Activated CD8-positive, alpha-beta T cell treated with anti-CD3 and anti-CD28 coated beads, Interleukin-2, amount 10 ng/mL, durations not matched to agents 7 days and 5 days (primary cell): ENCODE measurements at regions not wholly inside any gene's neighbourhood (a gene's known extent, or its start where the extent isn't known, plus 50 kb on each side); places are given as distances from the start of the nearest gene placed in this dataset.

Experiments used
- ATAC-seq: fragments of 150-1000 bp; cut with Tn5 transposase; one replicate; pipeline ENCODE4 v1.10.0; 2021; ENCODE audit warnings: moderate library complexity
- CTCF ChIA-PET: fragments of 350-600 bp; sonication (Branson Sonifier 250); formaldehyde crosslinking; loops from one replicate; lab custom pipeline; 2021; ENCODE audit warnings: antibody characterized with exemption; lab: Charles Lee
- POLR2A ChIA-PET: fragments of 350-600 bp; sonication (Branson Sonifier 250); formaldehyde crosslinking; loops from one replicate; lab custom pipeline; 2021; ENCODE audit warnings: antibody characterized with exemption; lab: Charles Lee
- DNase-seq: peaks from one replicate; pipeline ENCODE4 v3.0.0-alpha.2; 2020
- H3K27ac Mint-ChIP-seq: one replicate; pipeline ENCODE4 v1.8.0; 2021; ENCODE audit warnings: mild to moderate bottlenecking, mixed read lengths
- H3K27me3 Mint-ChIP-seq: one replicate; pipeline ENCODE4 v1.8.0; 2021; ENCODE audit warnings: low read depth, mixed read lengths
- H3K36me3 Mint-ChIP-seq: one replicate; pipeline ENCODE4 v1.8.0; 2021; ENCODE audit warnings: low read depth, mixed read lengths
- H3K4me1 Mint-ChIP-seq: one replicate; pipeline ENCODE4 v1.8.0; 2021; ENCODE audit warnings: low read depth, mixed read lengths
- H3K4me3 Mint-ChIP-seq: one replicate; pipeline ENCODE4 v1.8.0; 2021; ENCODE audit warnings: mild to moderate bottlenecking, mixed read lengths
- H3K9me3 Mint-ChIP-seq: one replicate; pipeline ENCODE4 v1.8.0; 2022; ENCODE audit warnings: mixed read lengths; ENCODE audit not compliant: insufficient read depth

GRCh38 chr4:19285146-19285545 is 966.6 kb upstream of the SLIT2 start:
- ChIA-PET POLR2A (no interaction called here), CTCF (no interaction called here)
- no peaks in the 10 kb centered on the region for H3K4me1 Mint-ChIP-seq
- peaks cover 18% of the 10 kb centered on the region for H3K9me3 Mint-ChIP-seq
- H3K27ac Mint-ChIP-seq = no peak overlapping the region
- no peaks in the 10 kb centered on the region for H3K27me3 Mint-ChIP-seq
- H3K4me3 Mint-ChIP-seq = no peak overlapping the region
- ATAC-seq = no peak
- H3K36me3 Mint-ChIP-seq = no peaks in the 10 kb centered on the region
- no peak for DNase-seq

- no peak for ATAC-seq
- POLR2A ChIA-PET = no interaction called here
- Mint-ChIP-seq H3K4me3 (no peak overlapping the region), H3K9me3 (peaks cover 21% of the 10 kb centered on the region), H3K27me3 (no peaks in the 10 kb centered on the region), H3K4me1 (no peaks in the 10 kb centered on the region), H3K36me3 (no peaks in the 10 kb centered on the region), H3K27ac (no peak overlapping the region)
- DNase-seq = no peak
- CTCF ChIA-PET = no interaction called here
Observed at GRCh38 chr4:19278665-19279064, 973.0 kb upstream of the SLIT2 start.

- no peak overlapping the region for H3K4me3 Mint-ChIP-seq
- H3K4me1 Mint-ChIP-seq = no peaks in the 10 kb centered on the region
- ATAC-seq (no peak), DNase-seq (no peak)
- H3K9me3 Mint-ChIP-seq = peaks cover 10% of the 10 kb centered on the region
- POLR2A ChIA-PET = no interaction called here
- no peaks in the 10 kb centered on the region for H3K27me3 Mint-ChIP-seq
- H3K27ac Mint-ChIP-seq = no peak overlapping the region
- CTCF ChIA-PET = no interaction called here
- no peaks in the 10 kb centered on the region for H3K36me3 Mint-ChIP-seq
Observed at GRCh38 chr4:19266566-19266965, 985.1 kb upstream of the SLIT2 start.

GRCh38 chr4:19262467-19262866 is 989.2 kb upstream of the SLIT2 start:
- H3K27ac Mint-ChIP-seq = no peak overlapping the region
- no peak overlapping the region for H3K4me3 Mint-ChIP-seq
- H3K36me3 Mint-ChIP-seq = no peaks in the 10 kb centered on the region
- DNase-seq = no peak
- ATAC-seq = no peak
- CTCF ChIA-PET = no interaction called here
- no peaks in the 10 kb centered on the region for H3K27me3 Mint-ChIP-seq
- no peaks in the 10 kb centered on the region for H3K4me1 Mint-ChIP-seq
- H3K9me3 Mint-ChIP-seq = peaks cover 10% of the 10 kb centered on the region
- POLR2A ChIA-PET = no interaction called here

- H3K27ac Mint-ChIP-seq = no peak overlapping the region
- H3K27me3 Mint-ChIP-seq = no peaks in the 10 kb centered on the region
- DNase-seq (no peak), ATAC-seq (no peak)
- peaks cover 4% of the 10 kb centered on the region for H3K9me3 Mint-ChIP-seq
- H3K36me3 Mint-ChIP-seq = no peaks in the 10 kb centered on the region
- H3K4me1 Mint-ChIP-seq = no peaks in the 10 kb centered on the region
- ChIA-PET POLR2A (no interaction called here), CTCF (no interaction called here)
- H3K4me3 Mint-ChIP-seq = no peak overlapping the region
Observed at GRCh38 chr4:19260346-19260745, 991.4 kb upstream of the SLIT2 start.

GRCh38 chr4:19259920-19260319 is 991.8 kb upstream of the SLIT2 start:
- POLR2A ChIA-PET = no interaction called here
- CTCF ChIA-PET = no interaction called here
- Mint-ChIP-seq H3K27me3 (no peaks in the 10 kb centered on the region), H3K4me3 (no peak overlapping the region), H3K9me3 (peaks cover 4% of the 10 kb centered on the region), H3K27ac (no peak overlapping the region), H3K36me3 (no peaks in the 10 kb centered on the region), H3K4me1 (no peaks in the 10 kb centered on the region)
- DNase-seq = no peak
- ATAC-seq = no peak

GRCh38 chr4:19256823-19257222 is 994.9 kb upstream of the SLIT2 start:
- Mint-ChIP-seq H3K4me1 (no peaks in the 10 kb centered on the region), H3K27me3 (no peaks in the 10 kb centered on the region), H3K9me3 (no peaks in the 10 kb centered on the region), H3K36me3 (no peaks in the 10 kb centered on the region), H3K27ac (no peak overlapping the region), H3K4me3 (no peak overlapping the region)
- ChIA-PET CTCF (no interaction called here), POLR2A (no interaction called here)
- ATAC-seq = no peak
- no peak for DNase-seq

GRCh38 chr4:19254486-19254885 is 997.2 kb upstream of the SLIT2 start:
- DNase-seq (no peak), ATAC-seq (no peak)
- Mint-ChIP-seq H3K4me3 (no peak overlapping the region), H3K36me3 (no peaks in the 10 kb centered on the region), H3K4me1 (no peaks in the 10 kb centered on the region), H3K9me3 (no peaks in the 10 kb centered on the region), H3K27ac (no peak overlapping the region), H3K27me3 (no peaks in the 10 kb centered on the region)
- POLR2A ChIA-PET = no interaction called here
- CTCF ChIA-PET = no interaction called here

- ATAC-seq (no peak), DNase-seq (no peak)
- Mint-ChIP-seq H3K36me3 (no peaks in the 10 kb centered on the region), H3K4me1 (no peaks in the 10 kb centered on the region), H3K27ac (no peak overlapping the region), H3K27me3 (no peaks in the 10 kb centered on the region), H3K9me3 (no peaks in the 10 kb centered on the region), H3K4me3 (no peak overlapping the region)
- ChIA-PET CTCF (no interaction called here), POLR2A (no interaction called here)
Observed at GRCh38 chr4:19248023-19248422, 1003.7 kb upstream of the SLIT2 start.

- POLR2A ChIA-PET = no interaction called here
- no peaks in the 10 kb centered on the region for H3K36me3 Mint-ChIP-seq
Observed at GRCh38 chr4:19241895-19242294, 1009.8 kb upstream of the SLIT2 start.

GRCh38 chr4:19239565-19239964 is 1012.1 kb upstream of the SLIT2 start:
- CTCF ChIA-PET = no interaction called here
- Mint-ChIP-seq H3K36me3 (no peaks in the 10 kb centered on the region), H3K4me3 (no peak overlapping the region), H3K4me1 (no peaks in the 10 kb centered on the region), H3K27ac (no peak overlapping the region), H3K9me3 (no peaks in the 10 kb centered on the region), H3K27me3 (no peaks in the 10 kb centered on the region)
- no peak for DNase-seq
- POLR2A ChIA-PET = no interaction called here
- ATAC-seq = no peak

More at GRCh38 chr4:19241895-19242294, 1009.8 kb upstream of the SLIT2 start:
- H3K4me1 Mint-ChIP-seq = no peaks in the 10 kb centered on the region
- DNase-seq (no peak), ATAC-seq (no peak)
- H3K27me3 Mint-ChIP-seq = no peaks in the 10 kb centered on the region
- H3K9me3 Mint-ChIP-seq = no peaks in the 10 kb centered on the region
- no peak overlapping the region for H3K4me3 Mint-ChIP-seq
- H3K27ac Mint-ChIP-seq = no peak overlapping the region
- CTCF ChIA-PET = no interaction called here

- Mint-ChIP-seq H3K4me3 (no peak overlapping the region), H3K36me3 (no peaks in the 10 kb centered on the region), H3K9me3 (peaks cover under 1% of the 10 kb centered on the region), H3K27me3 (no peaks in the 10 kb centered on the region), H3K4me1 (no peaks in the 10 kb centered on the region), H3K27ac (no peak overlapping the region)
- no peak for DNase-seq
- POLR2A ChIA-PET = no interaction called here
- ATAC-seq = no peak
- CTCF ChIA-PET = no interaction called here
Observed at GRCh38 chr4:19236473-19236872, 1015.2 kb upstream of the SLIT2 start.

GRCh38 chr4:19230906-19231545 is 1020.7 kb upstream of the SLIT2 start:
- Mint-ChIP-seq H3K4me3 (no peak overlapping the region), H3K4me1 (no peaks in the 10 kb centered on the region), H3K9me3 (peaks cover 4% of the 10 kb centered on the region), H3K27ac (no peak overlapping the region), H3K27me3 (no peaks in the 10 kb centered on the region), H3K36me3 (no peaks in the 10 kb centered on the region)
- no peak for ATAC-seq
- POLR2A ChIA-PET = no interaction called here
- no peak for DNase-seq
- CTCF ChIA-PET = no interaction called here
